ENCODE measurements at regions not wholly inside any gene's neighbourhood (a gene's known extent, or its start where the extent isn't known, plus 50 kb on each side); places are given as distances from the start of the nearest gene placed in this dataset.

DNA sequence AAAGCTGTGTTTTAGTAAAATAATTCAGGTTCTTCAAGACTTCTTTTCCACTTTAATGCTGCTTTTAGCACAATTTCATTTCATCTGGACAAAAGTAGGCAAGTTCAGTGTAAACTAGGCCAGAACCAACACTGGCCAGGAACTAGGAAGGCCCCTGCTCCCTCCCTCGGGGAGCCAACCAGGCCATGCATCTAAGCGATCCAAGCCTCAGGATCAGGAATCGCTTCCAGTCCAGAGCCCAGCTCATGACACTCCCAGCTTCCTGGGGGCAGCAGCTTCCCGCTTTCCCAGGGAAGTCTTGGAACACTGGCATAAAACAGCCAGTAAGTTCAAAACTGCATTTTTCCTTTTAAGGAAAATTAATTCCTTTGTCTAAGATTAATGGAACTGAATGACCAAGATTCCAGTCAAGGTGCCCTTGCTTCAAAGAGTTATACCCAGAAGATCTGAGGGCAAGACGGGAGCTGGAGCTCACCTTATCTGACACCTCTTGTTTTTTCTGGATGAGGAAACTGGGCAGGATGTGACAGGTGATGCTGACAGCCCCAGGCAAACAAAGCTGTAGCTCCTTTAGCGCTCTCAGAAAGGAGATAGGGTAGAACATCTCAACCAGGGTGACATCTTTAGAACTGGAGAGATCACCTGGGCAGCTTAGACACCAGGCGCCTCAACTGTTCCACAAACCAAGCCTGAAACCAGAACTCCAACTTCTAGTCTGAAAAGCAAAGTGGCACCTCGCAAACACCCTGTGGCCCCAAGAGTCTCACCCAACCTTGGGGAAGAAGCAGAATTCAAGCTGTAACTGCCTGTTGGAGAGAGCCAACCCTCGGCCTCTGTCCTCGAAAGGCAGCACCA, 61.4 kb upstream of the PNMA1 start:
- no peaks in the 10 kb centered on the region for H3K36me3 ChIP-seq
- peak overlapping the region; percentile 38 to 50 for H3K27ac ChIP-seq
- TF ChIP-seq POLR2A (IDR thresholded peaks at IDR 0.05), result no peak
- TF ChIP-seq, protein P1, sequence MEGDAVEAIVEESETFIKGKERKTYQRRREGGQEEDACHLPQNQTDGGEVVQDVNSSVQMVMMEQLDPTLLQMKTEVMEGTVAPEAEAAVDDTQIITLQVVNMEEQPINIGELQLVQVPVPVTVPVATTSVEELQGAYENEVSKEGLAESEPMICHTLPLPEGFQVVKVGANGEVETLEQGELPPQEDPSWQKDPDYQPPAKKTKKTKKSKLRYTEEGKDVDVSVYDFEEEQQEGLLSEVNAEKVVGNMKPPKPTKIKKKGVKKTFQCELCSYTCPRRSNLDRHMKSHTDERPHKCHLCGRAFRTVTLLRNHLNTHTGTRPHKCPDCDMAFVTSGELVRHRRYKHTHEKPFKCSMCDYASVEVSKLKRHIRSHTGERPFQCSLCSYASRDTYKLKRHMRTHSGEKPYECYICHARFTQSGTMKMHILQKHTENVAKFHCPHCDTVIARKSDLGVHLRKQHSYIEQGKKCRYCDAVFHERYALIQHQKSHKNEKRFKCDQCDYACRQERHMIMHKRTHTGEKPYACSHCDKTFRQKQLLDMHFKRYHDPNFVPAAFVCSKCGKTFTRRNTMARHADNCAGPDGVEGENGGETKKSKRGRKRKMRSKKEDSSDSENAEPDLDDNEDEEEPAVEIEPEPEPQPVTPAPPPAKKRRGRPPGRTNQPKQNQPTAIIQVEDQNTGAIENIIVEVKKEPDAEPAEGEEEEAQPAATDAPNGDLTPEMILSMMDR (IDR thresholded peaks at IDR 0.05), result no peak
- intact Hi-C loops (cut with DNase I; ENCODE audit: low total_unique reads), result no loop called here
- DNase-seq, result peak in 1 of 2 donors; percentile 18
- H3K4me1 ChIP-seq, result peaks cover 16 to 23% of the 10 kb centered on the region in 2 donors
- no peaks in the 10 kb centered on the region for H3K27me3 ChIP-seq
- no peak overlapping the region for H3K4me3 ChIP-seq
- H3K9me3 ChIP-seq, result no peaks in the 10 kb centered on the region

DNA sequence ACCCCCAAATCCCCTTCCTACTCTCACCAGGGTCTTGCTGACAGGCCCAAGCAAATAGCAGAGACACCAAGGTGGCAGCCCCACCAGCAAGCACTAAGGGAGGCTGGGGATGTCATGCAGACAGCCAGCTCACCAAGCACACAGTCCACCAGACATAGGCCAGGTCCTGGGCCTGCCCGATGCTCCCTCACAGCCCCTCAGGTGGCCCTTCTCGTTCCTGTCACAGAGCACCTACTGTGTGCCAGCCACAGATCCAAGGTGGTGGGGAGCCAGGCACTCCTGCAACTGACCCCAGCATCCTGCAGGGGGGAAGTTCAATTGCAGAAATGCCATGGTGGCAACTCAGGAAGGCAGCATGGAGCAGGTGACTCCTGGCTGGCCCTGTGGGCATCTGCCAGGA, 60.5 kb upstream of the PNMA1 start:
- Histone ChIP-seq H3K27me3 (no peaks in the 10 kb centered on the region), H3K27ac (peak overlapping the region; percentile 38 to 50), H3K36me3 (no peaks in the 10 kb centered on the region), H3K4me3 (no peak overlapping the region), H3K4me1 (peaks cover 16 to 23% of the 10 kb centered on the region in 2 donors), H3K9me3 (no peaks in the 10 kb centered on the region)
- intact Hi-C loops (cut with DNase I; ENCODE audit: low total_unique reads), result no loop called here
- no peak for TF ChIP-seq POLR2A (IDR thresholded peaks at IDR 0.05)
- TF ChIP-seq, protein P1 (IDR thresholded peaks at IDR 0.05), result no peak
- DNase-seq, result no peak

DNA sequence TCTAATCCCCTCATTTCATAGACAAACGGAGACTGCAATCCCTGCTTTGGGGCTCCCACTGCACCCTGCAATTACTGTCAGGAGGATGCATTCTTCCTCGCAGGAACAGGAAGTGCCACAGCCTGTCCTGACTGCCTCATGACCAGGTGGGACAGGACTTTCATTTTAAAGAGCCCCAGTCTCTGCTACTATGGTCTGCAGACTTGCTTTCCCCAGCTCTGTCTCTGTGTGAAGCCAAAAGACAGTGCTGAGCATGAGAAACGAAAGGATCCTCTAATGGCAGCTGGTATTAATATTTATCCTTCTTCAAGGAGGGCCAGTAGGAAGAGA, 60.0 kb upstream of the PNMA1 start:
- Histone ChIP-seq H3K27ac (peak overlapping the region; percentile 38 to 50), H3K4me1 (peaks cover 16 to 23% of the 10 kb centered on the region in 2 donors), H3K4me3 (no peak overlapping the region), H3K36me3 (no peaks in the 10 kb centered on the region), H3K27me3 (no peaks in the 10 kb centered on the region), H3K9me3 (no peaks in the 10 kb centered on the region)
- TF ChIP-seq, protein P1 (IDR thresholded peaks at IDR 0.05), result no peak
- TF ChIP-seq POLR2A (IDR thresholded peaks at IDR 0.05), result no peak
- no peak for DNase-seq
- intact Hi-C loops (cut with DNase I; ENCODE audit: low total_unique reads), result no loop called here

DNA sequence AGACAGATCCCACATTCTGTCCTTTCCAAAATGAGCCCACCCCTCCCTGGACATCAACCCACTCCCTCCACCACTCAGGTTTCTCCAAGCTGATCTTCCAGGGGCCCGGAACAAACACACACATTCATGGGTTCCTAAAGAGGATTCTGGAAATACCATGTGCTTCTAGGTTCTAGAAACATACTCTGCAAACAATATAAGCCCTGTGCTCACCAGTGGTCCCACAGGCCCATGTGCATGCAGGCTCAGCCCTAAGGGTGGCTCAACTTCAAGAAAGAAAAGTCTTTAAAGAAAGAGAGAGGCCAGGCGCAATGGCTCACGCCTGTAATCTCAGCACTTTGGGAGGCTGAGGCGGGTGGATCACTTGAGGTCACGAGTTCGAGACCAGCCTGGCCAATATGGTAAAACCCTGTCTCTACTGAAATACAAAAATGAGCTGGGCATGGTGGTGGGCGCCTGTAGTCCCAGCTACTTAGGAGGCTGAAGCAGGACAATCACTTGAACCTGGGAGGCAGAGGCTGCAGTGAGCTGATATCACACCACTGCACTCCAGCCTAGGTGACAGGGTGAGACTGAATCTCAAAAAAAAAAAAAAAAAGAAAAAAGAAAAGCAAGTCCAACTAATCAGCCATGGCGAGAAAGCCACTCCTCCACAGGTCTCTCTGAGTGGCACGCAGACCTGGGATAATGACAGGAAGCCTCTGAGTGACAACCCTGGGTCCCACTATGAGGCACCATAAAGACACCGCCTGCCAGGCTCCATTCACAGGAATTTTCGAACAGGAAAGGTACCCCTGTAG, 59.5 kb upstream of the PNMA1 start:
- peak overlapping the region; percentile 38 to 63 for H3K27ac ChIP-seq
- H3K27me3 ChIP-seq, result no peaks in the 10 kb centered on the region
- intact Hi-C loops (cut with DNase I; ENCODE audit: low total_unique reads), result no loop called here
- no peak overlapping the region for H3K4me3 ChIP-seq
- H3K36me3 ChIP-seq, result no peaks in the 10 kb centered on the region
- TF ChIP-seq POLR2A (IDR thresholded peaks at IDR 0.05), result no peak
- peaks cover 16 to 27% of the 10 kb centered on the region in 2 donors for H3K4me1 ChIP-seq
- DNase-seq, result no peak
- no peaks in the 10 kb centered on the region for H3K9me3 ChIP-seq

DNA sequence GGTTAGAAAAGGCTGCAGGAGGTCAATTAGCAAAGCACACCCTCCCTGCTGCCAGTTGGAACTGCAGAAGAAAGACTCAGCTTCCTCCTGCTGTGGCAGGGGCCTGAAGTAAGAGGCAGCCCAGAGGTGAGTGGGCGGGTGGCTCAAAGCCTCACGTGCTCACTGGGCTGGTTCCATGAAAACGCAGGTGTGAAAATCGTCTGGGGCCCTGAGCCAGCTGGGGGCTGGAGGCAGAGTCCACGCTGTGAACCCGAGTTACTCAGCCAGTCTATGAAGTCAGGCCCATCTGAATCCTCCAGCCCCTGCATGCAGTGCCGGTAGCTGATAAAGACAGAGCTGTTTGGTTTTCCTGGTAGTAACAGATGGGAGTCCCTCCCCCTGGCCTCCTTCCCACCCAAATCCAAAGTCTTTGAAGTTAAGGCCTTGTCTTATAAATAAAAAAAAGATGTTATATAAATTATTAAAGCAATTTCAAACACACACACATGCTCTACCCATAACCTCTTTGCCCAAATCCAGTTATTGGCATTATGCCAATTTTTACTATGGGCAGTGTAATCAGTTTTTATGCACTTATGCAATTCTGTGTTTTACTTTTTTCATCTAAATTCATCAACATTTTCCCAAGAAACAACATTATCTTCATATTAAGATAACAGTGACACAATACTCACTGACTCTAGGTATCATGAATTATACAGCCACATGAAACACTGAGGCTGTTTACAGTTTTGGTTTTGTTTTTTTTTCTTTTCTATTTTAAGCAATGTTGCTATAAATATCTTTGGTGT, 57.9 kb upstream of the PNMA1 start:
- H3K36me3 ChIP-seq, result no peaks in the 10 kb centered on the region
- H3K4me1 ChIP-seq, result peaks cover 16 to 34% of the 10 kb centered on the region in 2 donors
- TF ChIP-seq POLR2A (IDR thresholded peaks at IDR 0.05), result no peak
- TF ChIP-seq, protein P1 (IDR thresholded peaks at IDR 0.05), result no peak
- peak; percentile 74 to 76 for DNase-seq
- no peaks in the 10 kb centered on the region for H3K9me3 ChIP-seq
- intact Hi-C loops (cut with DNase I; ENCODE audit: low total_unique reads), result no loop called here
- H3K27me3 ChIP-seq, result no peaks in the 10 kb centered on the region
- H3K4me3 ChIP-seq, result no peak overlapping the region
- H3K27ac ChIP-seq, result peak overlapping the region; percentile 50 to 63
